ENCODE measurements at regions not wholly inside any gene's neighbourhood (a gene's known extent, or its start where the extent isn't known, plus 50 kb on each side); places are given as distances from the start of the nearest gene placed in this dataset.

DNA sequence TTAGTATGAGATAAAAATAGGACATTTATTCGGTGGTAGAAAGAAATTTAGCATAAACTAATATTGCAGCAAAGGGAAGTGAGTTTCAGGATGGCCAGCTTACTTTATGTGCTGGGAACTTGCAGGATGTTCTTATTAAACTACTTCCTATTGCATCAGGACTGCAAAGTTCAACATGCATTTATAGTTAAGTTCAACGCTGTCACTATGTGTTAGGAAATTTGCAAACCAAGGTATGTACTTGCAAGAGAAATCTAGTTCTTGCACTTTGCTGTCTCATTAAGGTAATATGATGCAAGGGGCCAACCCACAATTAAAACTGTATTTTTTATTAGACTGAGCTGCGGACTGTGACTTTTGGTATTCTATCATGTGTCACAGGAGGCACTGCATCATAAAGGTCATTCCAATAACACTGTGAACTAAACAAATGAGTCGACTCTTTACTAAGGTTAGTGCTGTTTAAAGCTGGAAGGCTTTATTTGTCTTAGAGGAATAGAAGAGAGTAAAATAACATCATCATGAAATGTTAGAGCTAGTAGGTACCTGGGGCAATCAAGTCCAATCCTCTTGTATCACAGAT, 1525.7 kb upstream of the TENM3 start:
- DNase-seq (ENCODE audit: low spot score) = no peak

DNA sequence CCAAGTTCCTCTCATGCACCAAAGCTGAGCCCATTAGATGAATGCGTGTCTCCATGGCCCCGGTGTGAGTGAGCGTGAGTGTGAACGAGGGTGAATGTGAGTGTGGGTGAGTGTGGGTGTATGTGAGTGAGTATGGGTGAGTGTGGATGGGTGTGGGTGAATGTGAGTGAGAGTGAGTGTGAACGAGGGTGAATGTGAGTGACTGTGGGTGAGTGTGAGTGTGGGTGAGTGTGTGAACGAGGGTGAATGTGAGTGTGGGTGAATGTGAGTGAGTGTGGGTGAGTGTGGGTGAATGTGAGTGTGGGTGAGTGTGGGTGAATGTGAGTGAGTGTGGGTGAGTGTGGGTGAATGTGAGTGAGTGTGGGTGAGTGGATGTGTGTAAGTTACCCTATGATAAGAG, 1521.8 kb upstream of the TENM3 start:
- DNase-seq (ENCODE audit: low spot score) = no peak

DNA sequence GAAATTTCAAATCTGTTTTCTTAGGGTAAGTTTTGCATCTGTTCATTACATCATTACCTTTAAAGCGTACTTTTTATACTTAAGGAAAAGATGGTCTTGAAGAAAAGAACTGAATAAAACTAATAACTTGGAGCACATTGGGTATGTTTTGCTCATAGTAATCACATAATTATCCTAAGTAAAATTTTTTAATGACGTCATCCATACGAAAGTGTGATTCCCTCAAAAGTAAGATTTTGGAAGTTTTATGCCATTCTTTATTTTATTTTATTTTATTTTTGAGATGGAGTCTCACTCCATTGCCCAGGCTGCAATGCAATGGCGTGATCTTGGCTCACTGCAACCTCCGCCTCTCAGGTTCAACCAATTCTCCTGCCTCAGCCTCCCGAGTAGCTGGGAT, 1516.6 kb upstream of the TENM3 start:
- no peak for DNase-seq (ENCODE audit: low spot score)

DNA sequence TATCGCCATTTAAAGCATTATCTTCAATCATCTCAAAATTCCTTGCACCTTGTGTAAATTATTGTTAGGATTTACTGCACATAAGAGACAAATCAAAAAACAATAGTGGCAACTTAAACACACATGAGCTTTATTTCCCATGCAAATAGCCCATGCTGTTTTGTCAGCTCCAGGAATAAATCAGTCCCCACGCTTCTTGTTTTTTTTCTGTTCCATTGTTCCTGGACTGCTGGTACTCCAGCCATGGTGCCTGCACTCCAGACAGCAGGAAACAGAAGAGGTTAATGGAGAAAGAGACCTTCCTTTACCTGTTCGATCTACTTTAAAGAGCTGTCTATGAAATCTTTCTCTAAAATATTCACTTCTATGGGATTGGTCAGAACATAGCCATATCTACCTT, 1515.7 kb upstream of the TENM3 start:
- no peak for DNase-seq (ENCODE audit: low spot score)

DNA sequence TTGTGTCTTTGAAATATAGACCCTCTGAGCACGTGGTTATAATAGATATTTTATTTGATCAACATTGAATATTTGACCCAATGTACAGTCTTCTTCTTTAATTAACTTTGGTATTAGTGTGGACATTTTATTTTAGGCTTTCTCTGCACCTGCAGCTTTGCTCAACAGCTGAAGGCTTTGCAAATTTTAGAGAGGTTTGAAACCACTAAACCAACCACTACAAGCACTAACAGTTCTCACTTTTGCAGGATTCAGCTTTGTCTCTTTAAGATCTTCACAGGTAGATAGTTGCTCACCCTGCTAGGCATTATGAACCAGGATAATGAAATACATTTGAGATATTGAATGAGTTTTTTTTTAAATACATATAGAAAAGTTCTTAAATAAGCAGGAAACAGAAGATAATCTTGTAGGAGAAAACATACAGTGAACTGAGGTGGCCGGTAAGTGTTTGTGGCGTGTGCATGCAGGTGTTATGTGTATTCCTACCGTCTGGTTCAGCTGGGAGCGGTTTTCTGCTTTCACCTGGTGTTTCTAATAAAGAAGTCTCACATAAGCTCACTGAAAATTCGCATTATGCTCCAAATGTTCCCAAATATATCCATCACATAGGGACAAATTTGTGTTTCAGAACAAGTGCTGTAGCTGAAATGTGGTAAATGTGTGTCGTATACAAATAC, 1508.3 kb upstream of the TENM3 start:
- DNase-seq (ENCODE audit: low spot score) = no peak

DNA sequence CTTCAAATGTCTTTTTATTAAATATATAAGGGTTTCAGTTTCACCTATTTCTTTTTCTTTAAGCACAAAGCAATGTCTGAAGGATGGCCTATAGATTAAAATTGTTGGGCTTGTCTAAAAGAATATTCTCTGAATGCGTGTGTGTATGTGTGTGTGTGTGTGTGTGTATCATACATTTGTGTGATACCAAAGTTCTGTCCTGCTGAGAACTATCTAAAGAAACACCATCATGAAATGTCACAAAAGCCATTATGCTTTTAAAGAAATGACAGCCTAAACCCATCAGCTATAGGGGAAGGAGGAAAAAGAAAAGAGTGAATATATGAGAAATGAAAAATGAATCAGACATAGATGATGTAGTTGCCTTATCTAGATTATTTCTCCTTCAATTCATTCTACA, 1501.5 kb upstream of the TENM3 start:
- no peak for DNase-seq (ENCODE audit: low spot score)

DNA sequence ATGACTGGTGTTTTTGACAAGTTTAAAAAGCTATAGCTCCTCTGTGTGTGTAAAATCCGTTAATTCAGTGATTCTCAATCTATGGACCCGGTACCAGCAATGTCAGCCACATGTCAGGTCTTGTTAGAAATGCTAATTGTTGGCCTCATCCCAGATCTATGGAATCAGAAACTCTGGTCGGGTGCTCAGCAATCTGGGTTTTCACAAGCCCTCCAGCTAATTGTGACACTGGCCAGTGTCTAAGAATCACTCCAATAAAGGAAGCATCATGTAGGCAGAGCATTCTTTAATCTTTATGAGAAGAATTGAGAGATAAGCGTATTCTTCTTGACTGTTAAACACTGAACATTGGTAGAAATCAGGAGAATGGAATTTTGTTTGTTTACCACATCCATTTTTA, 1498.2 kb upstream of the TENM3 start:
- DNase-seq (ENCODE audit: low spot score) = no peak

DNA sequence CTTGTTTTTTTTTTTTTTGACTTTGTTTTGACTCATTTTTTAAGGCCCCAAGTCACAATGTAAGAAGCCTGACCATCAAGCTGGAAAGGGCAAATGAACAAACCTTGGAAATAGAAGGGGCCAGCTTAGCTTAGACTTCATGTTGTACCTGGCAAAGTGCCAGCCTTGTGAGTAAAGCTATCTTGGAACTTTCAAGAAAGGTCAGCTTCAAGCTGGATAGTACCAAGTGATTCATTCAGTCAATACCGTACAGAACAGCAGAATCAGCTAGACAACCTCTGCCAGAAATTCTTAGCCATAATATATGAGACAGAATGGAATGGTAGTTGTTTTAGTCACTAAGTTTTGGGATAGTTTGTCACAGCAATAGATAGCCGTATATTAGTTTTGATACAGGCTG, 1492.2 kb upstream of the TENM3 start:
- peak; percentile 68 for DNase-seq (ENCODE audit: low spot score)

DNA sequence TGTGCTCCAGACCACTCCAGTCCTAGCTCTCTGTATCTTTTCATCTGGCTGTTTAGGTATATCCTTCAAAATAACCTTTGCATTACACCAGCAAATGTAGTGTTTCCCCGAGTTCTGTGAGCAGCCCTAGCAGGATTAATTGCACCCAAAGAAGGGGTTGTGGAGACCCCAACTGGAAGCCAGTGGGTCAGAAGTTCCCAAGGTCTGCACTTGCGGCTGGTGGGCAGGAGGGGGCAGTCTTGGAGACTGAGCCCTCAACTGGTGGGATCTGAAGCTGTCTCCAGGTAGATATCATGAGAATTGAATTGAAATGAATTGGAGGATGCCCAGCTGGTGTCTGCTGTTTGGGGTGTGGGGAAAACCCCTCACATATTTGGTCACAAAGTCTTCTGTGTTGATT, 1485.3 kb upstream of the TENM3 start:
- no peak for DNase-seq (ENCODE audit: low spot score)

DNA sequence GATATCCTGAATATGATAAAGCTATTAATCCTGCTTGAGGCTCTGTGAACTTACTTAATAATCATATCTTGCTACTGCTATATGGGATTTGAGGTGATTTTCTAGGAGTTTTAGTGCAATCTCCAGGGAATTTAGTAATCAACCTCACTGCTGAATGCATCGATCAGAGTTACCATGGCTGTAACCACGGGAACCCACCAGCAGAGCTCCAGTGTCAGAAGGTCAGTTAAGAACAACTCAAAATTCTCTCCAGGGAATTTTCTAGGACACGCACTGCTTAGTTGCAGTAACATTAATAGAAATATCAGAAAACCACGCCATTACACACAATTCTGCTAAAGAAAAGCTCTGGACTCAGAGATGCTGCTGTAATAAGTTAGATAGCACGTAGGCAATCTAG, 1477.2 kb upstream of the TENM3 start:
- no peak for DNase-seq (ENCODE audit: low spot score)

DNA sequence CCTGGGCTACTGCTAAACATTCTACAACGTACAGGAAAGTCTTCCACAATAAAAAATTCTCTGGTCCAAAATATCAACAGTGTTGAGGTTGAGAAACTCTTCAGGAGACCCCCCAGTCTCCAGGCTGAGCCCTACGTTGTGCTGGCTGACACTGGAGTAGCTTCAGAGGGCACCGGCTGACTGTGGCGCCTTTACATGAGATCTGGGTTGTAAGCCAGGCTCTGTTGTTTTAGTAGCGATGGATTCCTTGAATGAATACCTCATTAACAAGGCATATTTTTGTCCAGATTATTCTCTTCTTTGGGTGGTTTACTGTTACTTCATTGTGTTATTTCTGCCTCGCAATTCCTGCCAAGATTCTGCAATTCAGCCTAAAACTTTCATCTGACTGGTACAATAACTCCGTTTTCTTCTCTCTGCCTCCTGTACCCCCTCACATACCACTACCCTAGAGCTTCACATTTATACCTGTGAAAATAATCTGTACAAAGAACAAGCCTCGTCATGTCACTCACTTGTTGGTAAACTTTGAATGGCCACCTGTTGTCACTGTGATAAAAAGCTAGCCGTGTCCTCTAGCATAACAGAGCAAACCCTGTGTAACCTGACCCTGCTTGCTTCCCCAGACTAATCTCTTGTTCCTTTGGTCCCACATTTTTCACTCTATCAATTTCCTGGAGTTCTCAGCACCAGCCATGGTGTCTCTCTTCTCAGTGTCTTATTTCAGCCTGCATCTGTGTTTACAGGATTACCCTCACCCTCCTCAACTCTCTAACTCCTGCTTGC, 1476.1 kb upstream of the TENM3 start:
- DNase-seq (ENCODE audit: low spot score) = no peak

DNA sequence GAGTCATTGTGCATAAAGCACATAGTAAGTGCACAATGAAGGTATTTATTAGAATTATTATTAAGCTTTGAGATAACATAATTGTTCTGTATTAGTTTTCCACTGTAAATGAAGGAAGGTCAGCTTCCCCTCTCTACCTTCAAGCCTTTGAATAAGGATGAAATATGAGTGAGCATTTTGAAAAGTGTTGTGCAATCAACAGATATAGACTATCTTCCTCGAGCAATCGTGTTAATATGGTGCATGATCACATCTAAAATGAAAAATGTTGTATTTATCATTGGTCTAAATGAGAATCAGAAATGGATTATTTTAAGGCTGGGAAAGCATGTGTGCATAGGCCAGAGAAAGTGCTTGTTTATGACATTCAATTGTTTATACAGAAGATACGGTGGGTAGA, 1474.6 kb upstream of the TENM3 start:
- DNase-seq (ENCODE audit: low spot score) = no peak

DNA sequence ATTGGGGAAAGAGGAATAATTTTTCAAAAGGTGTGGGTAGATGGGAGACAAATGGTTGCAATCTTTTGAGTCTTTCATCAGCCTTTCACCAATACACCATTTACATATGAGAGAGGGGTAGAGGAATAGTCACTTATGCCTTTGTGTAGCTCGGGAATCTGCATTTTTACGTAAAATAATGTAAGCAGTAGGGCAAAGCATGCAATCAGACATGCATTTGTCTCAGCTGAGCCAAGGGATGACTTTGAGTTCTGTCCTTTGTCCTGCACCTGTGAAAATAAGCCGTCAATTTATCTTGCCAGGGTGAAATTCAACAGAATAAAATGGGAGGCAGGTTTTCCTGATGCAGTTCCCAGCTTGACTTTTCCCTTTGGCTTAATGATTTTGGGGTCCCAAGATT, 1473.4 kb upstream of the TENM3 start:
- DNase-seq (ENCODE audit: low spot score) = no peak

DNA sequence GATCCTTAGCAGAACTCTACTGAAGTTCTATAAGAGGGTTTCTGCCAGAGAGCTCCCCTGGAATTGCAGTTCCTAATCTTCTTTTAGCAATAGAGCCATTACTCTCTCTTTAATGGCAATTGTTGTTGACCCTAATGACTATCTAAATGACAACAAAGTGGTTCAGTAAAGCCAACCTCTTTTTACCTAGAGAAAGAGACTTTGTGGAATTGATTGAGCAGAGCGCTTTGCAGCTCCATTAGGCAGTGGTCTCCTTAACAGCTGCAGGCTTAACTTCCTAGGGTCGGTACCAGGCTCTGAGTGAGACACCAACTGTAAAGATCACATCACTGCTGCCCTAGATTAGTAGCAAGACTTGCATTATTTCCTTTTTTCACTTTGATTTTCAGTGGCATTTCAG, 1472.9 kb upstream of the TENM3 start:
- DNase-seq (ENCODE audit: low spot score) = no peak

DNA sequence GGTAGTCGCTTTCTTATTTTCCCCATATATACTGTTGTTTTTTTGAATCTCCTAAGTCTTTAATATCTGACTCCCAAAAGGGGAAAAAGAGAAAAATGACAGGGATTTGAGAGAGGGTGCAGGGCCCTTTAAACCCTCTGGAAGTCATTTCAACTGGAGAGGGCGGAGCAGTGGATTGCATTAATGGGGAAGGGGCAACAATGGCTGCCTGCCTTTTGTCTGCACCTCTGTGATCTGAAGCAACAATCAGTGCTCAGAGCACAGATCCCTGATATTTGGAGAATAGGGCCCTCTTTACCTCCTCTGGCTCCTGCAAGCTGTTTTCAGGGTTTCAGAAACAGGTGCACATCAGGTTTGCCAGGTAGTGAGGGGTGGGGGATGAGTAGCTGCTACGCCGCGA, 1458.3 kb upstream of the TENM3 start:
- no peak for DNase-seq (ENCODE audit: low spot score)

DNA sequence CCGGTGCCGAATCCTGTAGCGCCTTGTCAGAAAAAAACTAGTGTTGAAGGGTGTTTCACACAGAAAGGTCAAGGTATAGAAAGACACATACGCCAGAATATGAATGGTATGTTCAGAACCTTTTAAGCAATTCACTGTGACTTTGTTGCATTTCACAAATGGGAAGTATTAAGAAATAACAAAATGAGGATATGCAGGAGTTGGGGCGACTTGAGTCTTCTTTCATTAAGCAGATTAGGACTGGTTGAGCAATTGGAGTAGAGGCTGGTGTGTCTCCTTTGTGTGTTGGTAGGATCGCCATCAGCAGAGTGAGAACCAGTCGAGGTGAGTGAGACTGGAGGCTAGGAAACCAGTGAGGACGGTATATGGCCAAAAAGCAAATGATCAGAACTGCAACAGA, 1454.5 kb upstream of the TENM3 start:
- no peak for DNase-seq (ENCODE audit: low spot score)

DNA sequence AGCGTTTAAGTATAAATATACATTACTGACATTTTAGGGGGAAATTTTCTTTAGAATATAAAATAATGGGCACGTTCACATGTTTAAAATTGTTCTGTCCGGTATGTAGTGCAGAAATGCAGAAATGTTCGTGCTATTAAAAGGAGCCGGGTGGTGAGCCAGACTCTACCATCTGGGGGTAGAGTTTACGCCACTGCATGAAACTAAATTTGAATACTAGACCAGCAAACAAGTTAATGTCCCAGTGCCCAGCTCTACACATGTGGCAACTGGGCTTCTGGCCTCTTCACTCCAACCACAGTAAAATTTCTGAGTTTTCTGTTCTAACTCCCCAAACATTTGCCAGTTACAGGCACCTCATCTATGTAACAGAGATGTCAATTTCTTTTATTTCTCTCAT, 1453.3 kb upstream of the TENM3 start:
- no peak for DNase-seq (ENCODE audit: low spot score)

DNA sequence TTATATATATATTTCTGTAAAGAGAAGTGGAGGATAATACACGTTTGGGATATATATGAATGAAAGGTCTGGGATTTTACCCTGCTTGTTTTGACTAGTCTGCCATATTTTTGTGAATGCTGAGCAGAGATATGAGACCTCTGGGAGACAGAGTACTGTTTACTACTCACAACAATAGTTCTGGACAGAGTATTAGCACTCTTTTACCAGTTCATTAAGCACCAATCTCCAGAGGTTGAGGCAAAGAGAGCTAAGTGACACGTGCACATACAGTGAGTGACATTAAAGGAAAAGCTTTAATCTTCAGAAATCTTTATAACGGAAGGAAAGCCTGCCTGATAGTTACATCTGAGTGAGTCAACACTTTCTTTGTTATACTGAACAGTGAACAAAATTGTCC, 1452.7 kb upstream of the TENM3 start:
- no peak for DNase-seq (ENCODE audit: low spot score)

DNA sequence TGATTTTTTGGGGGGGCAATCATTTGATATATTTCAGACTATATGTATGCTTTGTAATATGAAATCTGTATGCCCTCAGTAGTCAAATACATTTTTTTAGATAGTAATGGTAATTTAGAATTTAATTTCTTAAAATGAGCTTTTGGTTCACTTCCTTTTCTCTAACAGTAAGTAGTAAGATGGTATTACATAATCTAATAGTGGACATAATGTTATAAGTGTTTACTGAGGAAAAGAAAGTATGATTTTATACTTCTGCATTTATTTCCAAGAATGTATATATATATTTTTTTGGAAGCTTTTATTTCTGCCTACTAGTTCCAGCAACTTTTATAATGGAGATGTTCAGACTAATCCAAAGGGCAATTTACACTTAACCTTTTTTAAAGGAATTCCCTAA, 1450.7 kb upstream of the TENM3 start:
- DNase-seq (ENCODE audit: low spot score) = no peak

DNA sequence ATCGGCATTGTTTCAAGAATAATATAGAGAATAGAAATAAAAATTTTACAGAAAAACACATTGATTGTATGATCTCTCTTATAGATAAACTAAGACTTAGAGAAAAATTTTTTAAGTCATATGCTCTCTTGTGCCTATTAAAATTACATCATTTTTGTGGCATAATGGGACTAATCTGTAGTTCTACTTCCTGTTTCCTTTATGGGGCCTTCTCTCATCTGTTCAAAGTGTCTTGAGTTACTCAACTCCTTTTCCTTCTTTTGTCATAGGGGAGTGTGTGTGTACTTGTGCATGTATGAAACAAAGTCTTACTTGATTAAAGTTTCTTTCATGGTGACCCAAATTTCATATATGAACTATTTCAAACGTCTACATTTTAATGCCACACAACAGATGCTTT, 1448.9 kb upstream of the TENM3 start:
- no peak for DNase-seq (ENCODE audit: low spot score)

DNA sequence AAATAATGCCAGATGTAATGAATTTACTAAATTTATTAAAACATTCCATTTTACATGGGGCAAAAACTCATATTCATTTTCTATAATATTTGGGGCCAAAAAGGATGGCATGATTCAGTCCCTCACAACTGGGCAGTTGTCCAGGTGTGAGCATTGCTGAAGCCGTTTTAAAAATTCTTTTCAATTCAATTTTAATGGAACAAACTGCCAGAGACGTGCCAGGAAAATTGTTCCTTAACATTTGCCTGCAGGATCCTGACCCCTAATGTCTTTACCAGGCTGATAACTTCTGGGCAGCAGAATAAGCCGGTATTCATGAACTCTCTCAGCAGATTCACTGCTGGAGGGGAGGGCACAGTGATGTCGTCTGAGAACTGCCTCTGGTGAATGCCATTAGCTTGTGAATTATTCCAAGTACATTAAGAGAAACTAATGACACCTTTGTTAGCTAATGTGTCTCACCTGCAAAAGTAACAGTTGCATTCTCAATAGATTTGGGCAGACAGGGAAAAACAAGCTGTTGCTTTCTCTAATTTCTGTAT, 1445.1 kb upstream of the TENM3 start:
- no peak for DNase-seq (ENCODE audit: low spot score)

DNA sequence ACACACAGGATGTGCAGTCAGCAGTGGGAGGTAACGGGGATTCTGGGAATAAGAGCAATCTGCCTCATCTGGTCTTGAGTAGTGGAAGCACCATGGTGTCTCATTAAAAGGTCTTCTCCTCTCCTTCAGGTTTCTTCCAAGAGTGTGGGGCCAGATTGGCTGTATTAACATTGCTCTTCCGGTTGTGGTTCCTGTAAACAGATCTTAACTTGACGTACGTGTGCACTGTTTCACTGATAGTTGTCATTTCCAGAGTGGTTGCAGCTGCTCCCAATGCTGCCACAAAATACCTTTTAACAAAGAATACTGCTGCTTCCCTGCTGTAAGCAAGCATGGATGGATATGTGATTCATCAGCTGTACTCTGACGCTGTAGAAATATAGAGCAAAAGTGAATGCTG, 1443.4 kb upstream of the TENM3 start:
- no peak for DNase-seq (ENCODE audit: low spot score)

DNA sequence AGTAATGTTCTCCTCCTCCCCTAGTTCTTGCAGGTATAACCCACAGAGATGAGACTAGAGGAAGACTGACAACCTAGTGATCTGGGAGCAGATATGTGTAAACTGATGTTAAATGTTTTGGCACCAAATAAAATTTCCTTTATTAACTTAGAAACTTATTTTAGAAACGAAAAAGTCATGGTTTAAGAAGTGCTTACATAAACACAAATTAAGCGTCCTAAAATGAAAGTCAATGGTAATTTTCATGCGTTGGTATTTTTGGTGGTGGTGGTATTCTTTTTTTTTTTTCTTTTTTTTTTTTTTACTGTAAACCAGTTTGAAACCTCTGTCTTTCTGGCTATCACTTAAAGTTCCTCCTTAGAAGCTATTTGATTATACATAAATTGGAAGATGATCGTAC, 1438.1 kb upstream of the TENM3 start:
- DNase-seq (ENCODE audit: low spot score) = no peak

Data from kidney tubule cell (primary cell).